ENCODE measurements at regions not wholly inside any gene's neighbourhood (a gene's known extent, or its start where the extent isn't known, plus 50 kb on each side); places are given as distances from the start of the nearest gene placed in this dataset.
"Not testable (repeated sequence)": the region's sequence is repeated elsewhere in the genome, so short reads cannot be mapped to it uniquely, and the experiment has no call there.

GRCh38 chr9:62804314-62804713 is 1614.5 kb downstream of the SPATA31A7 start:
- not testable (repeated sequence) for H3K4me3 ChIP-seq (ENCODE audit: insufficient read depth, low read length, poor library complexity, severe bottlenecking); H3K79me2 ChIP-seq (ENCODE audit: insufficient read depth, low read length); H4K20me1 ChIP-seq (ENCODE audit: low read depth, low read length); H3K4me2 ChIP-seq (ENCODE audit: low read depth, low read length, poor library complexity, severe bottlenecking); H3K9ac ChIP-seq (ENCODE audit: low read length); H3K27ac ChIP-seq (ENCODE audit: low read depth, low read length); H3K9me2 ChIP-seq (replicated peaks; ENCODE audit: insufficient read depth, low read length); H3K36me3 ChIP-seq (ENCODE audit: low read length); H3K27me3 ChIP-seq (ENCODE audit: low read length); H2AFZ ChIP-seq (ENCODE audit: low read depth, low read length, severe bottlenecking); H3K9me3 ChIP-seq (ENCODE audit: insufficient read depth, low read length); H3F3A ChIP-seq (ENCODE audit: insufficient read depth)

- not testable (repeated sequence) for H3K9me2 ChIP-seq (replicated peaks; ENCODE audit: insufficient read depth, low read length); H3K27me3 ChIP-seq (ENCODE audit: low read length); H3K79me2 ChIP-seq (ENCODE audit: insufficient read depth, low read length); H3F3A ChIP-seq (ENCODE audit: insufficient read depth); H3K4me3 ChIP-seq (ENCODE audit: insufficient read depth, low read length, poor library complexity, severe bottlenecking); H3K27ac ChIP-seq (ENCODE audit: low read depth, low read length); H4K20me1 ChIP-seq (ENCODE audit: low read depth, low read length); H3K36me3 ChIP-seq (ENCODE audit: low read length); H2AFZ ChIP-seq (ENCODE audit: low read depth, low read length, severe bottlenecking); H3K9ac ChIP-seq (ENCODE audit: low read length); H3K9me3 ChIP-seq (ENCODE audit: insufficient read depth, low read length); H3K4me2 ChIP-seq (ENCODE audit: low read depth, low read length, poor library complexity, severe bottlenecking)
Measured at GRCh38 chr9:62807424-62807823, 1617.6 kb downstream of the SPATA31A7 start.

GRCh38 chr9:62808081-62808480 is 1618.2 kb downstream of the SPATA31A7 start:
- not testable (repeated sequence) for H4K20me1 ChIP-seq (ENCODE audit: low read depth, low read length); H3K4me2 ChIP-seq (ENCODE audit: low read depth, low read length, poor library complexity, severe bottlenecking); H3K9ac ChIP-seq (ENCODE audit: low read length); H3K4me3 ChIP-seq (ENCODE audit: insufficient read depth, low read length, poor library complexity, severe bottlenecking); H3F3A ChIP-seq (ENCODE audit: insufficient read depth); H3K9me3 ChIP-seq (ENCODE audit: insufficient read depth, low read length); H3K27me3 ChIP-seq (ENCODE audit: low read length); H3K79me2 ChIP-seq (ENCODE audit: insufficient read depth, low read length); H3K27ac ChIP-seq (ENCODE audit: low read depth, low read length); H3K9me2 ChIP-seq (replicated peaks; ENCODE audit: insufficient read depth, low read length); H2AFZ ChIP-seq (ENCODE audit: low read depth, low read length, severe bottlenecking); H3K36me3 ChIP-seq (ENCODE audit: low read length)

GRCh38 chr9:62810318-62810717 is 1620.5 kb downstream of the SPATA31A7 start:
- not testable (repeated sequence) for H3K27ac ChIP-seq (ENCODE audit: low read depth, low read length); H3K4me3 ChIP-seq (ENCODE audit: insufficient read depth, low read length, poor library complexity, severe bottlenecking); H4K20me1 ChIP-seq (ENCODE audit: low read depth, low read length); H3K9me2 ChIP-seq (replicated peaks; ENCODE audit: insufficient read depth, low read length); H3K9ac ChIP-seq (ENCODE audit: low read length); H3K36me3 ChIP-seq (ENCODE audit: low read length); H3K79me2 ChIP-seq (ENCODE audit: insufficient read depth, low read length); H3K27me3 ChIP-seq (ENCODE audit: low read length); H3K9me3 ChIP-seq (ENCODE audit: insufficient read depth, low read length); H3F3A ChIP-seq (ENCODE audit: insufficient read depth); H2AFZ ChIP-seq (ENCODE audit: low read depth, low read length, severe bottlenecking); H3K4me2 ChIP-seq (ENCODE audit: low read depth, low read length, poor library complexity, severe bottlenecking)

GRCh38 chr9:62810811-62811315 is 1621.0 kb downstream of the SPATA31A7 start:
- H3K4me3 ChIP-seq (ENCODE audit: insufficient read depth, low read length, poor library complexity, severe bottlenecking); H3K4me2 ChIP-seq (ENCODE audit: low read depth, low read length, poor library complexity, severe bottlenecking); H3K9ac ChIP-seq (ENCODE audit: low read length); H3K27me3 ChIP-seq (ENCODE audit: low read length); H3K79me2 ChIP-seq (ENCODE audit: insufficient read depth, low read length); H3K36me3 ChIP-seq (ENCODE audit: low read length); H3K9me3 ChIP-seq (ENCODE audit: insufficient read depth, low read length); H4K20me1 ChIP-seq (ENCODE audit: low read depth, low read length); H3F3A ChIP-seq (ENCODE audit: insufficient read depth); H2AFZ ChIP-seq (ENCODE audit: low read depth, low read length, severe bottlenecking); H3K27ac ChIP-seq (ENCODE audit: low read depth, low read length); H3K9me2 ChIP-seq (replicated peaks; ENCODE audit: insufficient read depth, low read length): not testable (repeated sequence)

- H3K4me2 ChIP-seq (ENCODE audit: low read depth, low read length, poor library complexity, severe bottlenecking); H3K79me2 ChIP-seq (ENCODE audit: insufficient read depth, low read length); H3K36me3 ChIP-seq (ENCODE audit: low read length); H3K9me2 ChIP-seq (replicated peaks; ENCODE audit: insufficient read depth, low read length); H3K9me3 ChIP-seq (ENCODE audit: insufficient read depth, low read length); H2AFZ ChIP-seq (ENCODE audit: low read depth, low read length, severe bottlenecking); H3F3A ChIP-seq (ENCODE audit: insufficient read depth); H3K27me3 ChIP-seq (ENCODE audit: low read length); H3K9ac ChIP-seq (ENCODE audit: low read length); H4K20me1 ChIP-seq (ENCODE audit: low read depth, low read length); H3K4me3 ChIP-seq (ENCODE audit: insufficient read depth, low read length, poor library complexity, severe bottlenecking); H3K27ac ChIP-seq (ENCODE audit: low read depth, low read length): not testable (repeated sequence)
Measured at GRCh38 chr9:62815436-62815835, 1625.6 kb downstream of the SPATA31A7 start.

- H4K20me1 ChIP-seq (ENCODE audit: low read depth, low read length); H3K27ac ChIP-seq (ENCODE audit: low read depth, low read length); H3K9me3 ChIP-seq (ENCODE audit: insufficient read depth, low read length); H3K4me2 ChIP-seq (ENCODE audit: low read depth, low read length, poor library complexity, severe bottlenecking); H3K9me2 ChIP-seq (replicated peaks; ENCODE audit: insufficient read depth, low read length); H3K27me3 ChIP-seq (ENCODE audit: low read length); H3K4me3 ChIP-seq (ENCODE audit: insufficient read depth, low read length, poor library complexity, severe bottlenecking); H3K9ac ChIP-seq (ENCODE audit: low read length); H3K79me2 ChIP-seq (ENCODE audit: insufficient read depth, low read length); H2AFZ ChIP-seq (ENCODE audit: low read depth, low read length, severe bottlenecking); H3K36me3 ChIP-seq (ENCODE audit: low read length); H3F3A ChIP-seq (ENCODE audit: insufficient read depth): not testable (repeated sequence)
Measured at GRCh38 chr9:62816331-62816730, 1626.5 kb downstream of the SPATA31A7 start.

GRCh38 chr9:62817214-62817613 is 1627.4 kb downstream of the SPATA31A7 start:
- not testable (repeated sequence) for H3K4me2 ChIP-seq (ENCODE audit: low read depth, low read length, poor library complexity, severe bottlenecking); H3F3A ChIP-seq (ENCODE audit: insufficient read depth); H3K27me3 ChIP-seq (ENCODE audit: low read length); H3K79me2 ChIP-seq (ENCODE audit: insufficient read depth, low read length); H3K9ac ChIP-seq (ENCODE audit: low read length); H3K9me2 ChIP-seq (replicated peaks; ENCODE audit: insufficient read depth, low read length); H3K9me3 ChIP-seq (ENCODE audit: insufficient read depth, low read length); H3K4me3 ChIP-seq (ENCODE audit: insufficient read depth, low read length, poor library complexity, severe bottlenecking); H3K27ac ChIP-seq (ENCODE audit: low read depth, low read length); H2AFZ ChIP-seq (ENCODE audit: low read depth, low read length, severe bottlenecking); H4K20me1 ChIP-seq (ENCODE audit: low read depth, low read length); H3K36me3 ChIP-seq (ENCODE audit: low read length)

All from SU-DHL-6 (cell line).